Spinal cord (tissue), 9 donors: ENCODE measurements at regions not wholly inside any gene's neighbourhood (a gene's known extent, or its start where the extent isn't known, plus 50 kb on each side); places are given as distances from the start of the nearest gene placed in this dataset.
A peak's percentile ranks its signal among the peaks of the same experiment; 100 is the strongest.
"Not testable (repeated sequence)": the region's sequence is repeated elsewhere in the genome, so short reads cannot be mapped to it uniquely, and the experiment has no call there.

Source experiments
- DNase-seq, 6 donors: peaks; one replicate each; pipeline versions ENCODE4 v3.0.0 to v3.0.0-alpha.2; 2013 to 2015; ENCODE audit warnings: low spot score in 6 of 6, low read depth in 4 of 6
- H3K27ac ChIP-seq: one replicate; pipeline ENCODE4 v1.5.1; 2013; ENCODE audit warnings: low read depth, low read length, control low read depth
- H3K27me3 ChIP-seq: one replicate; pipeline ENCODE4 v1.6.1; 2013; ENCODE audit warnings: low read length; ENCODE audit not compliant: control insufficient read depth, insufficient read depth
- H3K36me3 ChIP-seq: one replicate; pipeline ENCODE4 v1.6.1; 2013; ENCODE audit warnings: low read length; ENCODE audit not compliant: control insufficient read depth, insufficient read depth
- H3K4me1 ChIP-seq: one replicate; pipeline ENCODE4 v1.6.1; 2013; ENCODE audit warnings: low read length; ENCODE audit not compliant: control insufficient read depth, insufficient read depth
- H3K4me3 ChIP-seq: one replicate; pipeline ENCODE4 v1.5.1; 2013; ENCODE audit warnings: low read depth, low read length, control low read depth
- H3K9me3 ChIP-seq: one replicate; pipeline ENCODE4 v1.6.1; 2013; ENCODE audit warnings: low read length; ENCODE audit not compliant: control insufficient read depth, insufficient read depth
- WGBS: methylation state at CpG from one replicate; pipeline ENCODE4 v1.1.5; 2013; ENCODE audit warnings: missing lambda C conversion rate; ENCODE audit not compliant: insufficient coverage; 5-methylcytosine and 5-hydroxymethylcytosine counted together
- donor health status: healthy.

DNA sequence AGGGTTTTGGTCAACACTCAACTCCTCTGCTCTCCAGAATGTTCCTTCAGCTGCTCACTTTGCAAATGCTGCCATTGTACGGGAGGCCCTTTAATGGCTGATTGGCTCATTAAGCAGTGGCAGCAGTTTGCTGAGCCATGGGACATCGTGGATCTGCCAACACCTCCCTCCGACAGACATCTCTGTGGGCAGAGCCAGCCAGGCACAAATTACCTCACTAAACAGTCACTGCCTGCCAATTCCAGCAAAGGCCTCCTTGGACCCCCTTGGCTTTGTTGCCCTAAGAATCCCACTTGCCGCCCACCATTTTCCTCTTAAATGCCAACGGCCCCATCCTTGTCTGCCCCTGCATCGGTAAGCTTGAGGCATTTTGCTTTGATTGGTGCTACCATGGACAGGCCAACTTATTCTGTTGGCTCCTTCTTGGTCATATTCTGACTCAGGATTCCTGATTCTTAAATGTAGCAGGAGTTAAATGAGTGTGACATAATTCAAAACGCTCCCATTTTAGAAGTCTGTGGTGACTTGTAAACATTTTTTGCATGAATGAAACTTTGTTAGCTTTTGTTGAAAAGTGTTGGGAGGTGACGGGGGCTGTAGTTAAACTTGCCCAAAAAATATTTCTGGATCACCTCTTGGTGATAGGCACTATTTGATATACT is 57.5 kb upstream of the LMO2 start:
- H3K27me3 ChIP-seq: no peaks in the 10 kb centered on the region
- H3K9me3 ChIP-seq: no peaks in the 10 kb centered on the region
- peak overlapping the region; percentile 29 for H3K27ac ChIP-seq
- no peaks in the 10 kb centered on the region for H3K36me3 ChIP-seq
- DNase-seq: peak in 2 of 6 donors; percentile 75 to 86
- peaks cover 7% of the 10 kb centered on the region for H3K4me1 ChIP-seq
- WGBS: 48% methylated on average over 7 of the region's 8 CpGs
- H3K4me3 ChIP-seq: no peak overlapping the region

DNA sequence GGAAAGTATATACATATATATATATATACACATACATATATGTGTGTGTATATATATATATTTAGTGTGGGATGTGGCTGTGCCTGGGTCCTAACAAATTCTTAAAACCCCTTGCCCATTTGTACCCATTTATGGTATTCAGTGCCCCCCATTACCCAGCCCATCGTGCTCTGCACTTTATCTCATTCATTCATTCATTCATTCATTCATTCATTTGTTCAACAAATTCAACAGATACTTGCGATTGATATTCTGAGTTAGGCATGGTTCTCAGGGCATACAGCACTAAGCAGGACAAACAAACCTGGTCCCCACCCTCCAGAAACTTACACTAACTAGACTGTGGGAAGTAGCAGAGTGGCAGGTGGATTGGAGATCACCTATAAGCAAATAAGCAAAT is 56.6 kb upstream of the LMO2 start:
- H3K4me3 ChIP-seq: no peak overlapping the region
- H3K9me3 ChIP-seq: no peaks in the 10 kb centered on the region
- peaks cover 8% of the 10 kb centered on the region for H3K4me1 ChIP-seq
- H3K27ac ChIP-seq: no peak overlapping the region
- DNase-seq: no peak
- H3K36me3 ChIP-seq: no peaks in the 10 kb centered on the region
- no peaks in the 10 kb centered on the region for H3K27me3 ChIP-seq
- no CpG with 5 or more reads among the region's 2 CpGs for WGBS

GRCh38 chr11:33947918-33948317 is 56.0 kb upstream of the LMO2 start:
- not testable (repeated sequence) for DNase-seq, H3K27me3 ChIP-seq, H3K36me3 ChIP-seq, H3K4me3 ChIP-seq, H3K9me3 ChIP-seq, H3K27ac ChIP-seq
- WGBS: no CpG with 5 or more reads among the region's 5 CpGs
- H3K4me1 ChIP-seq: peaks cover 14% of the 10 kb centered on the region

DNA sequence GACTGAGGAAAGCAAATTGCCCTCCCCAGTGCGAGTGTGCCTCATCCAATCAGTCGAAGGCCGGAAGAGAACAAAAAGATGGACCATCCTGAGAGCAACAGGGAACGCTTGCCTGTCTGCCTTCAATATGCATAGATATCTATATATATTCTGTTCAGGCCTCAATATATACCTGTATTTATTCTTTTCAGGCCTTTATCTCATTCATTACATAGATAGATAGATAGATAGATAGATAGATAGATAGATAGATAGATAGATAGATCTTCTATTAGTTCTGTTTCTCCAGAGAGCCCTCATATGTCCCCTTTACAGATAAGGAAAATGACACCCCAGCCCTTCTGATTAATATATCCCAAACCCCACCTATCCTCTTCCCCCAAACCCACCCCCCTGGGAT is 55.1 kb upstream of the LMO2 start:
- DNase-seq: no peak
- H3K36me3 ChIP-seq: no peaks in the 10 kb centered on the region
- H3K9me3 ChIP-seq: no peaks in the 10 kb centered on the region
- H3K27me3 ChIP-seq: no peaks in the 10 kb centered on the region
- H3K4me1 ChIP-seq: peaks cover 18% of the 10 kb centered on the region
- no CpG with 5 or more reads among the region's 4 CpGs for WGBS
- no peak overlapping the region for H3K27ac ChIP-seq
- H3K4me3 ChIP-seq: no peak overlapping the region

DNA sequence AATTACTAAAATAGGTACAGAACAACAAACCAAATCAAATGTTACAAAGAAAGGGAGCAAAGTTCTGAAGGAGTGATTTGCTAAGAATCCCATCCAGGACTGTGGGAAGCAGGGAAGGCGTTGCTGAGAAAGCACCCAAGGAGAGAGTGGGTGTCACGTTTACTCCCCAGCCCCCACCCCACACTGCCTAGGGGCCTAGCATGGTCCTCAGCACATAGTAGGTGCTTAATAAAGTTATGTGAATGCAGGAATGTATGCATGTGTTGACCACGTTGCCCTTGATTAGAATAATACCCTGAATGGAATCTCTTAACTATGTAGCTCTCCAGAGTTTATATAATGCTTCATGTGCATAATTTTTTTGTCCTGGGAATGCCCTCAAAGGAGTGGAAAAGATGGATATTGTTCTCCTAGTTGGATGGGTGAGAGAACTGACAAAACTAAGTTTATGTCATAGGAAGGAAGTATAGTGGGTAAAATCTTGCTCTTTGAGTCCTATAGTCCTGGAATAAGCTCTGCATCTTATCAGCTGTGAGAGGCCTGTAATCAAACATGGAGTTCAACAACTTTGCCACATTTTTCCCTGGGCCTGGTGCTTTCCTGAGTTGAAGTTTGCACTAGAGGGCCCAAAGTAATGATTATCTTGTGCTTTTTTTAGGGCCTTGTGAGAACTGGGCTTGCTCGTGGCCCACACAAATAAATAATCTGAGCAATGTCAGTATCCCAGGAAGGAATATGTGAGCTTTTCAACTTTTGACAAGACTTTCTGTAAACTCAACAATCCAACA is 53.8 kb upstream of the LMO2 start:
- Histone ChIP-seq H3K4me3 (no peak overlapping the region), H3K27ac (no peak overlapping the region), H3K27me3 (no peaks in the 10 kb centered on the region), H3K9me3 (no peaks in the 10 kb centered on the region), H3K36me3 (no peaks in the 10 kb centered on the region), H3K4me1 (peaks cover 20% of the 10 kb centered on the region)
- no CpG with 5 or more reads among the region's 4 CpGs for WGBS
- DNase-seq: no peak

GRCh38 chr11:33944693-33945424 is 53.0 kb upstream of the LMO2 start:
- no peaks in the 10 kb centered on the region for H3K9me3 ChIP-seq
- WGBS: 97% methylated on average over 5 of the region's 6 CpGs
- no peak for DNase-seq
- no peaks in the 10 kb centered on the region for H3K36me3 ChIP-seq
- H3K27ac ChIP-seq: no peak overlapping the region
- no peaks in the 10 kb centered on the region for H3K27me3 ChIP-seq
- H3K4me3 ChIP-seq: no peak overlapping the region
- peaks cover 20% of the 10 kb centered on the region for H3K4me1 ChIP-seq

DNA sequence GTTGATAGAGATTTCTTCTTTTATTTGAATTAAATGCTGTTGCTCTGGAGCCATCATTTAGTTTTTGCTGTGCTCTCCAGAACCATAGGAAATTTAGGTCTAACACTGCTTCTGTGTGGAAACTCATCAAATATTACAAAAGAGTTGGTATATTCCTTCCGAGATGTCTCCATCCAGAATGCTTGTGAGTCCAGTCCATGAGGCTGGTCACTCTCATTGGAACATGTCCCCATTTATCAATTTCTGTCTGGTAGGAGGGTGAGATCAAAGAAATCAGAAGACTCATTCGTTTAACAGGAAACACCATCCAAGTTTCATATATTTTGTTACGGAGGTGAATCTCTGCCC is 52.4 kb upstream of the LMO2 start:
- WGBS: no CpG with 5 or more reads among the region's 3 CpGs
- Histone ChIP-seq H3K27ac (no peak overlapping the region), H3K9me3 (no peaks in the 10 kb centered on the region), H3K4me3 (no peak overlapping the region), H3K27me3 (no peaks in the 10 kb centered on the region), H3K36me3 (no peaks in the 10 kb centered on the region), H3K4me1 (peaks cover 19% of the 10 kb centered on the region)
- no peak for DNase-seq

GRCh38 chr11:33942954-33943353 is 51.1 kb upstream of the LMO2 start:
- peak in 2 of 6 donors; percentile 22 to 62 for DNase-seq
- peaks cover 14% of the 10 kb centered on the region for H3K4me1 ChIP-seq
- WGBS: no CpG with 5 or more reads among the region's 4 CpGs
- H3K27ac ChIP-seq: no peak overlapping the region
- no peaks in the 10 kb centered on the region for H3K9me3 ChIP-seq
- no peaks in the 10 kb centered on the region for H3K27me3 ChIP-seq
- no peaks in the 10 kb centered on the region for H3K36me3 ChIP-seq
- H3K4me3 ChIP-seq: no peak overlapping the region

- H3K27ac ChIP-seq: peak overlapping the region; percentile 10
- WGBS: 37% methylated on average over 3 of the region's 7 CpGs
- DNase-seq: peak in 1 of 6 donors; percentile 28
Observed at GRCh38 chr11:33941637-33942160, 49.8 kb upstream of the LMO2 start.

More at GRCh38 chr11:33941637-33942160, 49.8 kb upstream of the LMO2 start:
- Histone ChIP-seq H3K27me3 (no peaks in the 10 kb centered on the region), H3K36me3 (no peaks in the 10 kb centered on the region), H3K4me1 (peaks cover 17% of the 10 kb centered on the region), H3K4me3 (no peak overlapping the region), H3K9me3 (no peaks in the 10 kb centered on the region)
